Skeletal muscle satellite cell (primary cell): ENCODE measurements at regions not wholly inside any gene's neighbourhood (a gene's known extent, or its start where the extent isn't known, plus 50 kb on each side); places are given as distances from the start of the nearest gene placed in this dataset.
"Not testable (repeated sequence)": the region's sequence is repeated elsewhere in the genome, so short reads cannot be mapped to it uniquely, and the experiment has no call there.

Source experiments
- H3K27me3 ChIP-seq: 2 replicates; pipeline ENCODE4 v1.7.0; 2013; ENCODE audit warnings: low read length; ENCODE audit not compliant: control insufficient read depth, insufficient read depth
- H3K36me3 ChIP-seq: 2 replicates; pipeline ENCODE4 v1.7.0; 2013; ENCODE audit warnings: mild to moderate bottlenecking, control low read depth, low read length; ENCODE audit not compliant: insufficient read depth
- H3K4me1 ChIP-seq: 2 replicates; pipeline ENCODE4 v1.7.0; 2013; ENCODE audit warnings: low read length; ENCODE audit not compliant: control insufficient read depth, insufficient read depth
- H3K4me2 ChIP-seq: 2 replicates; pipeline ENCODE4 v1.7.0; 2013; ENCODE audit warnings: mild to moderate bottlenecking, low read length
- H3K4me3 ChIP-seq: 2 replicates; pipeline ENCODE4 v1.7.0; 2013; ENCODE audit warnings: low read length
- H3K9ac ChIP-seq: 2 replicates; pipeline ENCODE4 v1.7.0; 2013; ENCODE audit warnings: mild to moderate bottlenecking, low read depth, low read length, moderate library complexity
- H3K9me3 ChIP-seq: replicated peaks from 2 replicates; pipeline ENCODE4 v1.7.0; 2013; ENCODE audit warnings: mild to moderate bottlenecking, control low read depth, low read length

DNA sequence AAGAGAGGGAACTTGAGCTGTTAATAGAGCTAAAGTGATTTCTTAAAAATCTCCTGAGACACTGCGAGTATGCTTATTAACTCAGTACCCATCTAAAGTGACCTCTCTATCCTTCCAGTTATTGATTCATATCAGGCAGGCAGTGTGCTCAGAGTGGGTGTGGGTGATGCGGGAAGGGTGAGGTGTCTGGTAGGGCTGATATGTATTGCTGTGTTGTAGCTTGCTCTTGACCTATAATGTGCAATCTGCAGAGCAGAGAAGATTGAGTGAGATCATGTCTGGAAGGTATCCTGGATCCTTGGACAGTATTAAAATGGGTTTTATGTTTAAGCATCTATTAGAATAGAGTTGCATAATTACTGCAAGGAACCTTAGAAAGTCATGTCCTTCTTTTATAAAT lies 71.9 kb upstream of the SEC22B start:
- not testable (repeated sequence) for H3K27me3 ChIP-seq, H3K4me1 ChIP-seq, H3K4me2 ChIP-seq, H3K36me3 ChIP-seq, H3K9ac ChIP-seq, H3K4me3 ChIP-seq, H3K9me3 ChIP-seq

DNA sequence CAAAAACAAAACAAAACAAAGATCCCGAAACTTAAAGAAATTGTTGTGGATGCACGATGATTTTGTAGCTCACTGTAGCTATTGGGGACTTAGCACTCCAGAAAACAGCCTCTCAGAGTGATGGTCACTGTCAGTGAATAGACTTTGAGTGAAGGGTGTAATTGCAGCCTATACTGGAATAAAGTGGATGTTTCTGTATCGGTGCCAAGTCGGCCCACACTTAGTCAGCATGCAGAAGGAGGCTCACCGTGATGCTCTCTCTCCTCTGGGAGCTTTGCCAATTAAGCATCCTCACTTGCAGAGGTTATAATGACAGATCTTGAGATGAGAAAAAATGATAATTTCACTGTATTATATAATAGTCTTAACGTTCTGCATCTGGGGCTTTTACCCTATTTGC lies 67.5 kb upstream of the SEC22B start:
- H3K9me3 ChIP-seq, H3K4me2 ChIP-seq, H3K4me3 ChIP-seq, H3K9ac ChIP-seq, H3K4me1 ChIP-seq, H3K27me3 ChIP-seq, H3K36me3 ChIP-seq: not testable (repeated sequence)

DNA sequence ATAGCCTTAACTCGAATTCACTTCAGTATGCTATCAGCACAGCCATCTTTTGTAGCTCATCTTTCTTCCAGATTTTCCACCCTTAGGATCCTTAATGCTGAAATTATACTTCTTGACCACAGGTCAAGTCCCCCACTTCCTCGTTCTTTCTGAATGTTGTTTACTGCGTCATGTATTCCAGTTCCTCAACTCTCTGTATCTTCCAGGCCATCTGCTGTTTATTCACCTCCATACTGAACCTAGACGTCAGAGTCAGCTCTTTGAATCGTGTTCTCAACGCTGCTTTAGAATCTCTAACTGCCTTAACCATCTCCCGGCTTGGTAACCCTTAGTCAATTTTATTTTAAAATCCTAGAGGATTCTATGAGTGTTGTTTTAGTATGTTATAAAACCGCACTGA lies 66.3 kb upstream of the SEC22B start:
- not testable (repeated sequence) for H3K36me3 ChIP-seq, H3K4me2 ChIP-seq, H3K9me3 ChIP-seq

DNA sequence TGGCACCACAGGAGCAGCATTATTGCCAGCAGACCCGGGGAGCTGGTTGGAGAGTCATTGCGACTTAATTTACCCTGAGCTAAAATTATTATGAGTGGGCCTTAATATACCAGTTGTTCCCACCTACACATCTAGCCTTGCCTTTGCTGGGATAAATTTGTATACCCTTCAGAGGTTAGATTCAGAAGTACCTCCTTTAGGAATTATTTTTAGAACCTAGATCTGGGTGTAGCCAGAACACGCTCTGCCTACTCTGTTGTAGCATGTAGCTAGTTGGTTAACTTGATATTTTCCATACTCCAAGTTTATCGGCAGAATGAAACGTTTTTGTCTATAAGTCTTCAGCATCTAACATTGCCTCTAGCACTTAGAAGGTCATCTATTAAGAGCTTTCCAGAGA lies 65.5 kb upstream of the SEC22B start:
- not testable (repeated sequence) for H3K4me2 ChIP-seq, H3K9ac ChIP-seq, H3K4me3 ChIP-seq, H3K27me3 ChIP-seq, H3K36me3 ChIP-seq, H3K9me3 ChIP-seq, H3K4me1 ChIP-seq

More for the DNA sequence above, 66.3 kb upstream of the SEC22B start:
- not testable (repeated sequence) for H3K4me3 ChIP-seq, H3K4me1 ChIP-seq, H3K27me3 ChIP-seq, H3K9ac ChIP-seq

DNA sequence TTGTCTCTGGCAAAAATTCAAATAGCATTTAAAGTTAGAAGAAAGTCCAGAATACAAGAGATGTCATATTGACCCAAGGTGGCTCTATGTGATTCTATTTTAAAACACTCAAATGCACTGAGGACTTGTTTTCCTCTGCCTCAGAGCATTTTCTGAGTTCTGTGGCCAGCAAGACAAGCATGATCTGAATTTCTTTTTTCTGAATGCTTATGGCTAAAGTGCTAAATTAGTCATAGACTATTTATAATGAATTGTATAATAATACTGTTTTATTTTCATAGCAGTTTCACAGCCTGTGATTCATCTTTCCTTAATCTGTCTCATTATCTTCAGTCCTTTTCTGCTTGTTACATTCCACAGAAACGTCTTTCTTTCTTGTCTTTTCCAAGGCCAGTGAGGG lies 63.9 kb upstream of the SEC22B start:
- H3K4me2 ChIP-seq, H3K4me3 ChIP-seq, H3K4me1 ChIP-seq, H3K36me3 ChIP-seq, H3K9me3 ChIP-seq, H3K27me3 ChIP-seq, H3K9ac ChIP-seq: not testable (repeated sequence)

DNA sequence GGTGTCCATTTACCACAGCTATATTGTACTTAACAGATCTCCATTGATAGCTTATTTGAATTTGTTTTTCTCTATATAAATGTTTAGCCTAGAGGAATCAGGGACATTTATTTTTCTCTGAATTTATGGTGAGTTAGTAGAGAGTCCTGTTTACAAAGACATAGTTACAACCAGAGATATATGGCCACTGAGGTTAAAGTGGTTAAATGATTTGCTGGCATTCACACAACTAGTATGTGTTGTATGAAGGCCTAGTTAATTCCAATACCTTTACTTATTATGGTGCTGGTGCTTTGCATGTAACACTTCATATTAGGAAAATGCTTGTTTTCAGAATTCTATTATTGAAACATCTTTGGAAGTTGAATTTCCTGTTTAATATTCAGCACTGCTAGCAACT lies 63.0 kb upstream of the SEC22B start:
- H3K4me2 ChIP-seq, H3K4me1 ChIP-seq, H3K4me3 ChIP-seq, H3K9me3 ChIP-seq, H3K36me3 ChIP-seq, H3K9ac ChIP-seq, H3K27me3 ChIP-seq: not testable (repeated sequence)

DNA sequence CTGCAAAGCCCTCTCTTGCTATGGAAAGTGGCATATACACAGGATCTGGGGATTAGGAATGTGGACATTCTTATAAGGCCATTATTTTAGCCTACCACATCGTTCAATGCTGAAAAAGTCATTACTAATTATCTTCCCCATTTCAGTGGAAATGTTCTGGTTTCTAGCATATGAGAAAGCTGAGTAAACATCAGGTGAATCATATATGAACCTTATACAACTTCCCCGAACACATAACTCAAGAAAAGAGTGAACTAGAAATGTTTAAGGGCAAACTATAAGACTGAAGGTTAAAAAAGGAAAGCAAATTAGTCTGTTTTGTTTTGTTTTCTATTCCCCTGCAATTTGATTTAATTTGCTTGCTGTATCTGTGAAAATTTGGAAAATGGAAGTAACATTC lies 62.5 kb upstream of the SEC22B start:
- H3K27me3 ChIP-seq, H3K4me2 ChIP-seq, H3K36me3 ChIP-seq, H3K4me3 ChIP-seq, H3K9ac ChIP-seq, H3K4me1 ChIP-seq, H3K9me3 ChIP-seq: not testable (repeated sequence)

DNA sequence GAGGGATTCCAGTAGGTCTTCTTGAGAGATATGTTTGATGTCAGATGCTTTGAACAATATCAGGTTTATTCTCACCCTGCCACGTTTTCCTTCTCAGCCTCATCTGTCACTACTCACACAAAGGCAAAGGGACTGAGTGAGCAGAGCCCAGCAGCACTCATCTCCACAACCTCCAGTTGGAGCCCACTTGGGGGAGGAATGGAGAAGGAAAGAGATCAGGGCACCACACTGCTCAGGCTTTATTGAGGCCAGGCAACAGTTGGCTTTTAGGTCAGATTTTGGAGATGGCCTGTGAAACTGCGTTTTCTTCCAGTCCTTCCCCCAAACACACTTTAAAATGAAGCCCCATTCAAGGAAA lies 57.3 kb upstream of the SEC22B start:
- not testable (repeated sequence) for H3K9ac ChIP-seq, H3K36me3 ChIP-seq, H3K4me1 ChIP-seq, H3K4me2 ChIP-seq, H3K4me3 ChIP-seq, H3K9me3 ChIP-seq, H3K27me3 ChIP-seq

DNA sequence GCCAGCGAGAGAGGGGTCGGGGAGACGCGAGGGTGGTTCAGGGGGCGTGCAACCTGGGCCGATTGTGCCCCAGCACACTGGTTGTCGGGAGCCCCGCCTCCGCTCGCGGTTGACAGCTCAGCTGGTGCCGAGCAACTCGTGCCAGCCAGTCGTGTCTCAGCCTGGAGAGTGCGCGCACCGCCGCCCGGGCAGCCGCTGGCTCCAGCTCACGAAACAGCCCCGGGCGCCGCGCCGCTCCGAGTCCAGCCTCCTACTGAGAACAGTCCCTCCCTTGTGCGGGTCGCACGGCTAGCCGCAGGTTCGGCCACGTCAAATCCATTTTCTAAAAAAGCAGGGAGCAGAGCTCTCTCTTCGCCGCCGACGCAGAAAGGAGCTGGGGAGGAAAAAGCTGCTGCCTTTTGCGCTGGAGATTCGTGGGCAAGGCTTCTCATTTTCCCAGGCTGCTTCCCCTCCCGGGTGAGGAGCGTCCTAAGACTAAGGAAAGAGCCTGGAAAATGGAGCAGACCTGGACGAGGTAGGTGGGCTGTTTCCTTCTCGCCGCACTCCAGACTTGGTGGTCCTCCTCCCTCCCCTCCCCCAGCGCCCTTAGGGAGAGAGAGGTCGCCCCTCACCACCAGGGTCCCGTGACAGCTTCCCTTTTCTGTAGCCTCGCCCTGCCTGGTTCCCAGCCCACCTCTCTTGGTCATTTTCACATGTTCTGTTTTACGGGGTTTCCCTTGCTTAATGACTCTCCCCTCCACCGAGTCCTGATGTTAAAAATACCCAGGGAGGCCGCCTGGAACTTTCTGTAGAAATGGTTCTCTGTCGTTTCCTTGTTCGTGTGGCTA lies 56.7 kb upstream of the SEC22B start:
- H3K4me3 ChIP-seq, result peak overlapping the region; percentile 58
- H3K36me3 ChIP-seq, H3K9me3 ChIP-seq, H3K4me1 ChIP-seq, H3K27me3 ChIP-seq, H3K4me2 ChIP-seq: not testable (repeated sequence)
- peak overlapping the region; percentile 41 for H3K9ac ChIP-seq

DNA sequence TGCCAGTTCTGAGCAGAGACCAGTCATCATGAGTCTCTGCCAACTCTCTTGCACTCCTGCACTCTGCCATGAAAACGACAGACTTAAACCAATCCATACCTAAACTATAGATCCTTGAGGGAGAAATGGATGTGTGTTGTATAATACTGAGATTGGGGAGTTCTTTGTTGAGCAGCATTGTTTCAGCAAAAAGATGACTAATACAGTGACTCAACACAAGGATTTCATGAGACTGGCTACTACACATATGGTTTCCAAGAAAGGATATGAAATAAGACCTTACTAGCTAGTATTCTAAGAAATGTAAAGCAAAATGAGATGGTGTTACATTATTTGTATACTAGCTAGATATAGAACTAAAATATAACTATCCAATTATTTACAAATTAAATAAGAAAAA lies 53.5 kb upstream of the SEC22B start:
- H3K4me3 ChIP-seq, H3K9me3 ChIP-seq, H3K27me3 ChIP-seq, H3K4me1 ChIP-seq, H3K36me3 ChIP-seq, H3K9ac ChIP-seq, H3K4me2 ChIP-seq: not testable (repeated sequence)
